NCI-H748 (cell line): ENCODE measurements at regions not wholly inside any gene's neighbourhood (a gene's known extent, or its start where the extent isn't known, plus 50 kb on each side); places are given as distances from the start of the nearest gene placed in this dataset.

Experiments used
- DNase-seq: peaks from one replicate; lab custom pipeline; 2025; ENCODE audit not compliant: unreplicated experiment; lab: John Stamatoyannopoulos, UW

DNA sequence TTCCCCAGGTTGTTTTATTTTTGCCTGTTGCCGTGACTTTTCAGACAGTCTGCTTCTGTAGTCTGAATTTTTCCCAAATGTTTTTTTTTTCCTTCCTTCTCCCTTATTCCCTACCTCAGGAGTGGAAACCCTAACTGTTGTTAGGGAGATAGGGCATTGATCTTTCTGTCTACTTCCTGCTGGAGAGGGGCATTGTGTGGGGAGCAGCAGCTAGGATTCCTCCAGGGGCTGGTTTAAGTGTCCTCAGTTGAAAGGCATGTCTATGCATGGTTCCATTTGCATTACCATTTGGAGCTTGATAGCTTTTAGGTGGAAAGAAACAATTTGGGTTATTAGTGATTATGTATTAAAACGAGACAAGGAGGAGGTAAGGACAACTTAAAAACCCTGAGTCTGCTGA, 383.9 kb downstream of the DCAF12L2 start:
- DNase-seq: no peak

DNA sequence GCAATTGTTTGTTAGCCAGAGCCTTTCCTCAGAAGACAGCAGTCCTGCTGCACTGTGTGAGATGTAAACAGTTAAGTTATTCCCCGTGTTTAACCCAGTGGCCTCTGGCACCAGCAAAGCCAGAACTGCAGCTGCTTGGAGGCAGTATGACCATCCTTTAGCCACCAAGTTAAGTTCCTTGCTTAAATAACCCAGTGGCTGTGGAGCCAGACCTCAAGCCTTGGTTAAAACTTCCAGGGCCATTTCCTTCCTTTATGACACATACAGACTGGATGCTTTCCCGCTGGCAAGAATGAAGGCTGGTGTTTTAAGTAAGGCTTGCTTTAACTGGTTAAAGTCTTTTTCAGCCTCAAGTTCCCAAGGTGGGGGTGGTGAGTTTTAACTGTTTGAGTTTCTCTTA, 379.8 kb downstream of the DCAF12L2 start:
- DNase-seq: no peak

DNA sequence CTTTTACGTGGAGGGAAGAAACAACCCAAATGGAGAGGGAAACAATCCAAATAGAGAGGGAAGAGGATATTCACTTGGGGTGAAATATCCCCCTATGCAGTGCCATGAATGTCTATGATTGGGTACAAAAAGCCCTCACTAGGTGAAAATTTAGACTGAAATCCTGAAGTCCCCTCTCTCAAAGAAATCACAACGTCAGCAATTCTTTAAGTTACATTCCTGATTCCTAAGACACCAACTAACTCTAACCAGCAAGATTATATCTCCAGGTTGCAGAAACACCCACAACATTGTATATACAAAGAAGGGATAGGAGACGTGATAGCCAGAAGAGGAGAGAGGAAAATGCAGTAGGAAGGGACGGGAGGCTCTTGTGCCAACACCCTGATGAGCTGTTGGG, 374.3 kb downstream of the DCAF12L2 start:
- no peak for DNase-seq

DNA sequence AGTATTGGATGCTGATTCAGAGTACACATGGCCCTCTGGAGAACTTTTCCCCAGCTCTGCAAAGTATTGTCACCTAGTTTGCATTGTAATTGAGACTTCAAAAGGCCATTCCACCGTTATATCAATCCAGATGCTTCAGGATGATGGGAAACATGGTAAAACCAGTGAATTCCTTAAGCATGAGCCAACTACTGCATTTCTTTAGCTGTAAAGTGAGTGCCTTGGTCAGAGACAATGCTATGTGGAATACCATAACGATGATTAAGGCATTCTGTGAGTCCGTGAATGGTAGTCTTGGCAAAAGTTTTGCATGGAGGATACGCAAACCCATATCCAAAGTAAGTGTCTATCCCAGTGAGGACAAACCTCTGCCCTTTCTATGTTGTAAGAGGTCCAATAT, 355.2 kb downstream of the DCAF12L2 start:
- no peak for DNase-seq

DNA sequence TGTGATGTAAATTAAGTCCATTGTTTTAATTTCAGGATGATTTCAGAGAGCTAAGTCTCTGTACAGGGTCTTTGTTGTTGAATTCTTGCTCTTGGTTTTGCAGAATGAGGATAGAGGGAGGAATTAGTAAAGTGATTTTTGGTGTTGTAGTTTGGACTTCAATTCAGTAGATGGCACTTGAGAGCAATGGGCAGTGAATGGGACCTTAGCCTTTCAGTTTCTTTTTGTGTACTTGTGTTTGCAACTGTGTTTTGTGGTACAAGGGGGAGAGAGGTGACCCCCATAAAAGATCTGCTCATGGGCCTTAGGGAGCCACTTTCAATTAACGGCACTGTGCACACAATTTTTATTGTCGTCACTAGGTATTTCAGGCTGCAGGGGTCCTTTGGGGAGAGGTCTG, 340.0 kb downstream of the DCAF12L2 start:
- no peak for DNase-seq

DNA sequence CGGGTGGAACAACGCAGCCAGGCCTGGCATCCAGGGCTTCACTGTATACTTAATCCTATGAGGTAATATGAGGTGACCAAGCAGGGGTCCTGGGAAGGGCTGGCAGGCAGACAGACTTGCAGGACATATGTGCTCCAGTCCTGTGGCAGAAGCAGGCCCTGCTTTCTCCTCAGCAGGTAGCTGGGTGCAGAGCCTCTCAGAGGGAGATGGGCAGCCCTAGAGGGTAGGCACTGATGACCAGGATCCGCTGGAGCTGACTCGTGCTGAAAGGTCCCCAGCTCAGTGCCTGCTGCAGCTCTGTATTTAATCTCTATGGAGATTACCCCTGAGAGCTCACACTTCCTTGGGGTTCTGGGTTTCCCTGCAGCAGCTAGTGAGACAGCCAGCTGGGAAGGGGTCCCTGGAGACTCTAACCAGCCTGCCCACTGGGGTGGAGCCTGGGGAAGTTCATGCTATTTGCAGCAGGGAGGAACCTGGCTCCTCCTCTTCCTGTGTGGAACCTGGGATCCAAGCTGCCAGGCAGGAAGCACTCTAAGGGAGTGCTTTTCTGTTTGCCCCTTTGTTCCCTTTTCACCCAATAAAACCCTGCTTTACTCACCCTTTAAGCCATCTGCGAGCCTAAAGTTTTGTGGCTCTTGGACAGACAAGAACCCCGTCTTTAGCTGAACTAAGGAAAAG, 339.2 kb downstream of the DCAF12L2 start:
- no peak for DNase-seq

DNA sequence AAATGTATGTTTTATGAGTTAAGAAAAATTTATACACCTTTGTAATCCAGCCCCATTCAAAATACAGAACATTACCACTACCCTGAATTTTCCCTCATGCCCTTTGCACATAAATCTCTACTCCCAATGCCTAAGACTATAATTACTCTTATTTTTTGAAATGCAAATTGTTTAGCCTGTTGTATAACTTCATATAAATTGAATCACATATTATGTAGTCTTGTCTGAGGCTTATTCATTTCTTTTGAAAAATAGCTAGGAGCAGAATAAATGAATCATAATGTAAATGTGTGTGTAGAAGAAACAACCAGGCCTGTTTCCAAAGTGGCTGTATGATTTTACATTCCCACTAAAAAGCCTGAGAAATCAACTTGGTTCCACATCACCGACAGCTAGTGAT, 319.8 kb downstream of the DCAF12L2 start:
- DNase-seq: no peak

DNA sequence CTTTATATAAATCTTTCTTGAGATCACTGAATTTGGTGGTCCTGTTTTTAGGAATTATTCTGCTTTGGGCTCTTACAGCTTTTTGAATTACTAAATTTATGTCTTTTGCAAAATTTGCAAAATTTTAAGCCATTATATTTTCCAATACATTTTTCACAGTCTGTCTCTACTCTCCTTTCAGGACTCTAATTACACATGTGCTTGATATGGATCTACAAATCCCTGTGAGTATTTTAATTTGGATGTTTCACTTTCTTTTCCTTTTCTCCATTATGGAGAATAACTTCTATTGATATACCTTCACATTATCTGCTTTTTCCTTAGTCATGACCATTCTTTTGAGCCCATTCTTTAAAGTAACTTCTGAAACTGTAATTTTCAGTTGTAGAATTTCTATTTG, 315.4 kb downstream of the DCAF12L2 start:
- no peak for DNase-seq

DNA sequence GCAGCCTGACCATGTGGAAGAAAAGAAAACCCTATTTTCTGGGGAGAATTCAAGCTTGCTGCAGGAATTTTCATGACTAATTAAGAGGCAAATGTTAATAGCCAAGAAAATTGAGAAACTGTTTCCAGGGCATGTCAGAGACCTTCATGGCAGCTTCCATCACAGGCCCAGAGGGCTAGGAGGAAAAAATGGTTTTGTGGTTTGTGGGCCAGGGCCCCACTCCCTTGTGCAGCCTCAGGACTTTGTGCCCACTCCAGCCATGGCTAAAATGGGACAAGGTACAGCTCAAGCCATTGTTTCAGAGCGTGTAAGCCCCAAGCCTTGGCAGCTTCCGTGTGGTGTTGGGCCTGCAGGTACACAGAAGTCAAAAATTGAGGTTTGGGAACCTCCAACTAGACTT, 282.9 kb downstream of the DCAF12L2 start:
- no peak for DNase-seq

DNA sequence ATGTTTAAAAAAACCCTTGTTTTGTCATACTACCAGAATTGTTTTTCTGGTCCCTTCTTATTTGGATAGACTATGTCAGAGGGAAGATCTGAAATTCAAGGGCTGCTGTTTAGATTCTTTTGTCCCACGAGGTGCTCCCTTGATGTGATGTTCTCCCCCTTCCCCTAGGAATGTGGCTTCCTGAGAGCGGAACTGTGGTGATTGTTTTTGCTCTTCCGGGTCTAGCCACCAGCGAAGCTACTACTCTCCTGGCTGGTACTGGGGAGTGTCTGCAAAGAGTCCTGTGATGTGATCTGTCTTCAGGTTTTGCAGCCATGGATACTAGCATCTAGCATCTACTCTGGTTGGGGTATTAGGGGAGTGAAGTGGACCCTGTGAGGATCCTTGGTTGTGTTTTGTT, 271.1 kb downstream of the DCAF12L2 start:
- DNase-seq: no peak

DNA sequence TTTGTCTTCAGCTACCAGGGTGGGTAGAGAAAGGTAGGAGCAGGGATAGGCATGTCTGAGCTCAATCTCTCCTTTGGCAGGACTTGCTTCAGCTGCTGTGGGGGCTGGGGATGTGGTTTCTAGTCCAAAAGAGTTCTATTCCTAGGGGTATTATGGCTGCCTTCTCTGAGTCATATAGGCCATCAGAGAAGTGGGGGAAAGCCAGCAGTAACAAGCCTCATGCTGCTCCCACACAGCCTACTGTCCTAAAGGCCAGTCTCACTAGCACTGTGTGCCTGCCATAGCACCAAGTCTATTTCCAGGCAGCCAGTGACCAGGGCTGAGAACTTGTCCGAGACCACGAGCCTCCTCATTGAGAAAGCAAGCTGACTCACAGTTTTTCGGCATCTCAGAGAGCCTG, 270.6 kb downstream of the DCAF12L2 start:
- no peak for DNase-seq

DNA sequence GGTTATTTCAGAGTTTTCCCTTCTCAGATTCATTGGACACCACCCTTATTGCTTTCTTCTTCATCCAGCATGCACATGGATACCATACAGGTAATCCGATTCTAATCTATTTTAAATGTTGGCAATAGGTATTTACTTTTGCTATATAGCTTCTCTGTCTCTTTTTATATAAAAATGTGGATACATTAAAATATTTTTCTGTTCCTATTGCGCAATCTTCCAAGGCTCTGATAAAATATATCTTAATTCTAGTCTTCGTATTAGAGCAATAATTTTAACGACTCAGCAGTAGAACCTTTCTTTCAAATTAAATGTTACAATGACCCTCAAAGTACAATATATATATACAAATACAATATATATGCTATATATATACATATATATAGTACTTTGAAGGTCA, 239.8 kb downstream of the DCAF12L2 start:
- no peak for DNase-seq

DNA sequence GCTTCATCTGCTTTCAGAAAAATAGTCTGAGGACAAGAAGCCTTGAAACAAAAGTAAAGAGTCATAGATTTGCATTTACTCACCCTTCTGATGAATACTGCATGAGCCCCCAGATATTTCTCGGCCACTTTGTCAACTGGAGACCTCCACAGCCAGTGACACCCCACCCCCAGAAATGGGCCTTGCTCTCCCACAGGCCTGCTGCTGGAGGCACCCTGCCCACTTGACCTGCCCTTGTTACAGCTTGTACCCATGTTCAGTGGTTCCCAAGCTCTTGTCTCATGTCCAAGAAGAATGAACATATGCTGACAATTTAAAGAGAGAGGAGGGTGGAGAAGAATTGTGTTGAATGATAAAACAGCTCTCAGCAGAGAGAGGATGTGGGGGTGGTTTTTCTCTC, 225.1 kb downstream of the DCAF12L2 start:
- no peak for DNase-seq

DNA sequence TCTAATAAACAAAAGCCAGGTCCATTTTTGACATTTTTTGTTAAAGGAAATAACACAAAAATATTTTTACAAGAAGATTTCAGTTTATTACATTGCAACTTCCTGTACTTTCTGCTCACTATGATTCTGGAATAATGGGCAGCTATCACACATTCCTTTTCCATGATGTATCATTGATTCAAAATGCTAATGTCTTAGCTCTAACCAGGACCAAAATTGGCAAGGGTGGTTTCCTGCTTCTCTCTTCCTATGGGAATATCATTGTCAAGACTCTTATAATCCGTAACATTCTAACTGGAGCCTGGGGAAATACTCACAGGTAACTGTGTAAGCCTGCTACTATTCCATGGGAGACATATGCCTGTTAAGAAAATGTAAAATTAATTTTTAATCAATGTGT, 218.6 kb downstream of the DCAF12L2 start:
- no peak for DNase-seq

DNA sequence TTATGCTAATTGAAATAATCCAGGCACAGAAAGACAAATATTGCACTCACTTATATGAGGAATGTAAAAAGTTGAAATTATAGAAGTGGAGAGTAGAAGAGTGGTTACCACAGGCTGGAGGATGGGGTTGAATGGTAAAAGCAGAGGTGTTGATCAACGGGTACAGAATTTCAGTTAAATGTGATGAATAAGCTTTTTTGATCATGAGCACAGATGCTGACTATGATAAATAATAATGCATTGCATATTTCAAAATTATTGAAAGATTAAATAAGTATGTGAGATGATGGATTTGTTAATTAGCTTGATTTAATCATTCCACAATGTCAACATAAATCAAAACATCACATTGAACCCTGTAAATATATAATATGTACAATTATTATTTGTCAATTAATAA, 213.1 kb downstream of the DCAF12L2 start:
- DNase-seq: no peak

DNA sequence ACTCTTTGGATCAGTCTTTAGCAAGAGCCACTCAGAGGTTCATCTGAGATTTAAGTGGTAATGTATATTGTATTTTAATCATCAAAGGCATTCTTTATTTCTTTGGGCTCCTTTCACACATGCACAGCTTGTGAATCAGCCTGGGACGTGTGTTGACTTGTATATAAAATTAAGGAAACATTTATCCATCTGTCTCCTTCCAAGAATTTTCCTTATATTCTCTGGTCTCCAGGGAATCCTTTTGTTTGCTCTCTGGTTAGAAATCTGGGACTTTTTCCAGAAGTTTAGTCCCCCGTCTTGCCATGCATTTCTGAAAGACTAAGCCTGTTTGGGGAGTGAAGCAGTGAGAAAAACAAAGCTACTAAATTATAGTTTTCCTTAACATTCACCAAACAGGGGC, 212.3 kb downstream of the DCAF12L2 start:
- no peak for DNase-seq

DNA sequence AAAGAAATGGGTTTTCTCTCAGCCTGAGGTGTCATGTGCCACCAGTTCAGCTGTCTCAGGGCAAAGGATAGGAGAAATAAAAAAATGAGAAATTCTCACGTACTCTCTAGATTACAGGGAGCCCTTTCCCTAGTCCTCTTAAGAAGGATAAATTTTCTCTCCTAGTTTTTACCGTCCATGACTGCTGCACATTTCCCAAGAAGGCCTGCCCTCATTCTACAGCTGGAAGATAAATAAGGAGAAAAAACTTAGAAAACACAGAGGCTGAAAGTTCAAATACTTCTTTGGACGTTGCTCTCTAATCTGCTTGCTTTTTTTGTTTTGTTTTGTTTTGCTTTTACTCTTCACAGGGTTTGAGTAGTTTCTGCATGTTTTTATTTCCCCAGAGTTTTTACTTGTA, 211.9 kb downstream of the DCAF12L2 start:
- no peak for DNase-seq

DNA sequence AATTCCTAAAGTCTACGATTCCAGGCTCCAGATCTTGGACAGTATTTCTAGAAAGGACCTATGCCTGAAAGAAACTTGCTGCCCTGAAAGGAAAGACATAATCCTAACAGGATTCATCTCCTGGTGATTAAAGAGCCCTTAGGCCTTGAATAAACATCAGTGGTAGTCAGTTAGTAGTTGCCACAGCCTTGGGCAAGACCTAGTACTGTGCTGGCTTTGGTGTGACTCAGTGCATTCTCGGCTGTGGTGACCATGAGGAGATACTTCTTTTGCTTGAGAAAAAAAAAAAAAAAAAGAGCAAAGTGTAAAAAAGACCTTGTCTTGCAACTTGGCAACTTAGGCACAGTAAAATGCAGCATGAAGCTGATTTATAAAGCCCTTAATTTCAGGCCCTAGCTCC, 188.2 kb downstream of the DCAF12L2 start:
- no peak for DNase-seq

DNA sequence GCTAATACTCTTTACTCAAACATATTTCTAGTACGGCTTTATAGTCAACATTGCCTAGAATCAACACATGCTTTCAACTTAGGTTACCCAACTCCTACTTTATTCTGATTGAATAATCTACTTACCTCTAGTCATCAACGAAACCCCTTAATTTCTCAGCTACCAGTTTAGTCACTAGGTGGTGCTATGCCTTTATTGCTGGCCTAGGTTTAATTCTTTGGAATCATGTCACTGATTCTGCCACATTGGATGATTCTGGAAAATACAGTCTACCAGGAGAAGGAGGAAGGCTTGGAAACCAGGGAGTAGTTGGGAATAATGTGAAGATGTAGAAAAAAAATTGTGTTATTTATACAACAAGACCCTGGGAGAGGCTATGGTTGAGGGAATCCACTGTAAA, 167.7 kb downstream of the DCAF12L2 start:
- peak; percentile 48 for DNase-seq

DNA sequence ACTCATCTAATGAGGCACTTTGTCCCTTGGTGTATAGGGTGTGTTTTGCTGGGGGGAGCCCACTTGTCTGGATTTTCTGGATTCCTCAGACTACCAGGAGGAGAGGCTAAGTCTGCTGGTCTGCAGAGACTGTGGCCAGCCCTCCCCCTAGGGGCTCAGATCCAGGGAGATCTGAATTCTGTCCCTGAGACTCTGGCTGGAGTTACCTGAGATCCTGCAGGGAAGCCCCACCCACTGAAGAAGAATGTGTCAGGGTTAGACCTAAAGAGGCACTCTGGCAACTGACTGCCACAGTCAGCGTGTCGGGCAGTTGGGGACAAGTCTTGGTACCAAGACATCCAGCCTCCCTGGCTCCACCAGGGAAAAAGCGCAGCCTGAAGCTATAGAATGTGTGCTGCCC, 138.9 kb downstream of the DCAF12L2 start:
- DNase-seq: no peak

DNA sequence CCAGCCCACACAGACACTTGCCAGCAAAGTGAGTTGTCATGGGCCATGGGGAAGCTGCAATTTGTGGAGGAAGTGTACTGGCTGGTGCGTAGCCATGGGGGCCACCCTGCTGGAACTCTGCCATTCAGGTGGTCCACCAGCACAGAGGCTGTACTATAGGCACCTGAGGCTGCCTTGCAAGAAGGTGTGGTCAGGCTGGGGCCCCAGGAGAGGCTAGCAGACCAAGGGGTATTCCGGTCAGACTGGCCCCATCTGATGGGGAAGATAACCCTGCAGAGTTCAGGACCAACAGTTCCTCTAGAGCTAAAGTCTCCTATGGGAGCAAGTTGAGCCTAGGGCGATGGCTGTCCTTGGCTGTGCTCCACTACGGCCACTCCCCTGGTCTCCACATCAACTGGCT, 136.1 kb downstream of the DCAF12L2 start:
- no peak for DNase-seq

DNA sequence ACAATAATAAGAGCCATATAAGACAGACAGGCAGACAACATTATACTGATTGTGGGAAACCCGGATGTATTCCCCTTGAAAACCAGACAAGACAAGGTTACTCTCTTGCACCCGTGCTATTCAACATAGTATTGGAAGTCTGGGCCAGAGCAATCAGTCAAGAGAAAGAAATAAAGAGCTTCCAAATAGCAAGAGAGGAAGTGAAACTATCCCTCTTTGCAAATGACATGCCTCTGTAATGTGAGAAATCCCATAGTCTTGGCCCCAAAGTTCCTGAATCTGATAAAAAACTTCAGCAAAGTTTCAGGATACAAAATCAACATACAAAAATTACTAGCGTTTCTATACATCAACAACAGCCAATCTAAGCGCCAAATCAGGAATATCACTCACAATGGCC, 102.1 kb downstream of the DCAF12L2 start:
- DNase-seq: no peak

DNA sequence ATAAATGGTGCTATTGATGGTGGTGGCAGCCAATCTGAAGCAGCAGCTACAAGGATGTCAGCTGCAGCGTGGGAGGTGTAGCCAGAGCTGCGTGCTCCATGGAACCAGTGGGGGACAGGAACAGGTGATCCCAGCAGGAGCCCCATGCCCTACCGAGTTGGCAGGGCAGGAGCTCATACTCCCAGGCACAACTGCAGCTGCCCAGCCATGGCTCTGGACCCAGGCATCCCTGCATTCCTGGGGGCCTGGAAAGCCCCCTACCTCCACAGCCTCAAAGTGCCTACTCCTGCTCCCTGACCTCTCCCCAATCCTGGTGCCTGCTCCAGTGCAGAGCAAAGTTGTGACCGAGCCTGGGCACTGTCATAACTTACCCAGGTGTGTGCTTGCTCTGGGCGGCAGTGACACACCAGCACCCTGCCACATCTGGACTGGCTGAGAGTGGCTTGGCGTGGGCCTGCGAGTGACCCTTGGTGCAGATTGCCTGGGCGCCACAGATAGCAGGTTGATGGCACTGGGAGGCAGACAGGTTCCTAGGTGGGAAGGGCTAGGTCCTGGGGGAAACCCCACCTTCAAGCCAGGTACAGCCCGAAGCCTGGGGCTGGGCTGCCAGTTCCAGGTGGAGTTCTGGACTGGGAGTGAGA, 101.1 kb downstream of the DCAF12L2 start:
- DNase-seq: no peak
